HEK293 (cell line): ENCODE measurements at regions not wholly inside any gene's neighbourhood (a gene's known extent, or its start where the extent isn't known, plus 50 kb on each side); places are given as distances from the start of the nearest gene placed in this dataset.

Experiments used
- CTCF ChIP-seq: fragments of 450-650 bp; formaldehyde crosslinking; IDR thresholded peaks from 2 replicates; pipeline ENCODE4 v1.5.1; 2016; ENCODE audit warnings: missing biosample characterization, missing genetic modification characterization
- PRDM4 ChIP-seq: fragments of 450-650 bp; formaldehyde crosslinking; IDR thresholded peaks from 2 replicates; pipeline ENCODE4 v1.5.1; 2017; ENCODE audit warnings: missing biosample characterization, missing genetic modification characterization
- ZNF274 ChIP-seq, 2 experiments: fragments of 200-500 bp in 1 of 2; fragments of 450-650 bp in 1 of 2; sonication (Bioruptor generic) in 1 of 2; formaldehyde crosslinking in 1 of 2; IDR thresholded peaks; 2 replicates each; pipeline versions ENCODE4 v1.5.1 to v1.6.1; 2014 to 2016; ENCODE audit warnings: borderline replicate concordance in 1 of 2, inconsistent platforms in 1 of 2, low read length in 1 of 2, missing biosample characterization in 1 of 2, missing genetic modification characterization in 1 of 2
- ZNF571 ChIP-seq: fragments of 450-650 bp; formaldehyde crosslinking; IDR thresholded peaks from 2 replicates; pipeline ENCODE4 v1.5.0; 2017; ENCODE audit warnings: missing biosample characterization, missing genetic modification characterization

DNA sequence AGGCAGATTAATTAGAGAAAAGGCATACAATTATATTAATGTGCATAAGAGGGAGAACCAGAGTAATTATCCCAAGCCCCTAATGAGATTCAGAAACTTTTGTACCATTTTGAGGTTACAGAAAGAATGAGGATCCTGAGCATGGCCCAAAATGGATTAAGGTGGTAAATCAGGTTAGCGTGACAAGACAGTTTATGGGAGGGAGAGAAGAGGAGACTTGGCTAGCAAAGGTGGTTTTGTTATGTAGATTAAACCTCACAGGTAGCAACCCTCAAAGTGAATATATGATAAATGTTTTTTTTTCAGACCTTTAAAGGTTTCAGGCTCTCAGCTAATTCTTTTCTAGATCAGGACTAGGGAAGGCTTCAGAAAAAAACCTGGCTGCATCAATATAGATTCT, 781.8 kb downstream of the FAM133A start:
- TF ChIP-seq ZNF274 (IDR thresholded peaks at IDR 0.05; ENCODE audit: low read length) = no peak
- TF ChIP-seq ZNF274 (tag by site-specific recombination; IDR thresholded peaks at IDR 0.05; ENCODE audit: borderline replicate concordance) = no peak
- TF ChIP-seq ZNF571 = no peak
- no peak for TF ChIP-seq CTCF (tag by site-specific recombination)
- no peak for TF ChIP-seq PRDM4 (tag by site-specific recombination)
